OCI-LY7 (cell line): ENCODE measurements at regions not wholly inside any gene's neighbourhood (a gene's known extent, or its start where the extent isn't known, plus 50 kb on each side); places are given as distances from the start of the nearest gene placed in this dataset.

Experiments used
- EZH2phosphoT487 ChIP-seq: fragments of 200-600 bp; sonication (generic); IDR thresholded peaks from 2 replicates; pipeline ENCODE4 v1.6.1; 2018; ENCODE audit warnings: low read depth, borderline replicate concordance, mild to moderate bottlenecking, mixed run types, antibody characterized with exemption, low read length, moderate library complexity, mixed read lengths
- TF ChIP-seq, protein P1 (sequence below): fragments of 200-600 bp; sonication (generic); conservative IDR thresholded peaks from 2 replicates; pipeline ENCODE4 v1.5.1; 2014; ENCODE audit warnings: mild to moderate bottlenecking, antibody characterized with exemption, low read length, moderate library complexity, mixed read lengths

- TF ChIP-seq, protein P1, sequence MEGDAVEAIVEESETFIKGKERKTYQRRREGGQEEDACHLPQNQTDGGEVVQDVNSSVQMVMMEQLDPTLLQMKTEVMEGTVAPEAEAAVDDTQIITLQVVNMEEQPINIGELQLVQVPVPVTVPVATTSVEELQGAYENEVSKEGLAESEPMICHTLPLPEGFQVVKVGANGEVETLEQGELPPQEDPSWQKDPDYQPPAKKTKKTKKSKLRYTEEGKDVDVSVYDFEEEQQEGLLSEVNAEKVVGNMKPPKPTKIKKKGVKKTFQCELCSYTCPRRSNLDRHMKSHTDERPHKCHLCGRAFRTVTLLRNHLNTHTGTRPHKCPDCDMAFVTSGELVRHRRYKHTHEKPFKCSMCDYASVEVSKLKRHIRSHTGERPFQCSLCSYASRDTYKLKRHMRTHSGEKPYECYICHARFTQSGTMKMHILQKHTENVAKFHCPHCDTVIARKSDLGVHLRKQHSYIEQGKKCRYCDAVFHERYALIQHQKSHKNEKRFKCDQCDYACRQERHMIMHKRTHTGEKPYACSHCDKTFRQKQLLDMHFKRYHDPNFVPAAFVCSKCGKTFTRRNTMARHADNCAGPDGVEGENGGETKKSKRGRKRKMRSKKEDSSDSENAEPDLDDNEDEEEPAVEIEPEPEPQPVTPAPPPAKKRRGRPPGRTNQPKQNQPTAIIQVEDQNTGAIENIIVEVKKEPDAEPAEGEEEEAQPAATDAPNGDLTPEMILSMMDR = no peak
- TF ChIP-seq EZH2phosphoT487 = no peak
These were observed 352.7 kb downstream of the ARPP21 start for GRCh38 chr3:35992041-35992440.
